Stimulated activated CD4-positive, alpha-beta T cell treated with anti-CD3 and anti-CD28 coated beads, TNF-alpha, amount 100 ng/mL, for 48 hours (primary cell): ENCODE measurements at regions not wholly inside any gene's neighbourhood (a gene's known extent, or its start where the extent isn't known, plus 50 kb on each side); places are given as distances from the start of the nearest gene placed in this dataset.

Experiments
- DNase-seq, 3 donors: peaks; one replicate each; pipeline ENCODE4 v3.0.0-alpha.2; 2020; ENCODE audit warnings: low read depth in 3 of 3

DNA sequence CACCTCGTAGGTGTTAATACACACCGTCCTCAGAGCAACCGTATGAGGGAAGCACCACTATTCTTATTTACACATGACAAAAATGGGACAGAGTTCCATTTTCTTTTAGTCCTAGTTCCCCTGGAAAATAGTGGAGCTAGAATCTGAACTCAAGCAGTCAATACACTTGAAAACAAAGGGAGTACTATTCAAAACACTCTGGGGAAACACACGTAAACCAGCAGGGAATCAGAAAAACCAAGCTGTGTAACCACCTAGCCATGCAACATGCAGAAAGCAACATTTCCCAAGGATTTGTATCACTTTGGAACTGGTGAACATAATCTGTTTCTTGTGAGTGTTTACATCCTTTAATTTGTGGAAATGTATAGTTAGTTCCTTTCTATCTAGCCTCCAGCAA is 208.2 kb downstream of the UBE2E3 start:
- DNase-seq: no peak

DNA sequence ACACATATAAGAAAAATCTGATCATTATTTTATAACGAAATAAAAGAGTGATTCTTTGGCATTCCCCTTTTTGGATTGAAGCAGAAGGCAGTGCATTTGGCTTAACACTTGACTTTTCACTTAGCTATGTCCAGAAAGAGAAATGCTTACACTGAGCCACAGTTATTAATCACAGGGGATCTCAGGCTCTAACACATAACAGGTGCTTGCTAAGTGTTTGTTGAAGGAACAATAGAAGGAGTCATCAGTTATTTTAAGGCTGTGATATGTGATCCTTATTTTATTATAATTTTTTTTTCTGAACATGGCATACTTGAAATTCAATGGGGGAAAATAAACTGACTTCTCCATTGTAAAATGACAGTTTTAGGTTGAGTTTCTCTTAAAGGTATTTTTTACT is 209.5 kb downstream of the UBE2E3 start:
- DNase-seq: no peak

DNA sequence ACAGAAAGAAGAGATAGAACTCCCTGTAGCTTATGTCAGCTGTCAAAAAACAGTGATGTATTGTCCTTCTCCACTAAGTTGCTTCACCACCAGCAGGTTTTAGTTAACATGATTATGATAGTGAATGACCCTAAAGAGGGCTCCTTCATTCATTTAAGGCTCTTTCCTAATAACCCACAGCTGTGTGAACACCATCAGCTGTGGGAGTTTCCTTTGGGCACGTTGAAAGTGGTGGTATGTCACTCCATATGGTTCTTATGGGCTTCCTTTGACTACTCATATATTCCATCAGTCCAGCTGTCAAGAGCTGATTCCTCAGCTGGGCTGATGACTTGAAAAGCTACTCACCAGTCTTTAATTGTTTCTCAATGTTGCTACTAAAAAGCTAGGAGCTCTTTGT is 210.3 kb downstream of the UBE2E3 start:
- DNase-seq: no peak

DNA sequence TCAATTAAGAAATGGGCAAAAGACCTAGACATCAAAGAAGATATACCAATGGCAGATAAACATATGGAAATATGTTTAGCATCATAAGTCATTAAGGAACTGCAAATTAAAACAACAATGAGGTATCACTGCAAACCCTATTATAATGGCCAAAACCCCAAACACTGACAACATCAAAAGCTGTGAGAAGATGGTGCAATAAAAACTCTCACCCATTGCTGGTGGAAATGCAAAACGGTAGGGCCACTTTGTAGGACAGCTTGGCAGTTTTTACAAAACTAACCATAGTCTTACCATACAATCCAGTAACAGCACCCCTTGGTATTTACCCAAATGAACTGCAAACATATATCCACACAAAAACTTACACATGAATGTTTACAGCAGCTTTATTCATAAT is 213.1 kb downstream of the UBE2E3 start:
- DNase-seq: no peak

DNA sequence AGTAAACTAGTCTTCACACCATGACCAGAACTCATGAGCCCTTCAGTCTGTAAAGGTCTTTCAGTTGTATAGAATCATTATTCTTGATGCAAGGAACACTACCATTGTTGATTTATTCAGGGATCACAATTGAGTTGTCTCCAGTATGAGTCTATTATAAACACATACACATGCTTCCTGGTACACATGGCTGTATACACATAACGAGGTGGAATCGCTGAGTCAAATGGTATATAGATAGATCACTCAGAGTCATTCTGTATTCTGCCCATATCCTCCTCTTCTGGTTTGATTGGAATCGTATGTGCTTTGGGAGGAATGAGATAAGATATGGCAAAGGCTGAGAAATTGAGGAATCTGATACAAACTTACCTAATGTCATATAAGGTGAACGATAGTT is 216.0 kb downstream of the UBE2E3 start:
- no peak for DNase-seq

DNA sequence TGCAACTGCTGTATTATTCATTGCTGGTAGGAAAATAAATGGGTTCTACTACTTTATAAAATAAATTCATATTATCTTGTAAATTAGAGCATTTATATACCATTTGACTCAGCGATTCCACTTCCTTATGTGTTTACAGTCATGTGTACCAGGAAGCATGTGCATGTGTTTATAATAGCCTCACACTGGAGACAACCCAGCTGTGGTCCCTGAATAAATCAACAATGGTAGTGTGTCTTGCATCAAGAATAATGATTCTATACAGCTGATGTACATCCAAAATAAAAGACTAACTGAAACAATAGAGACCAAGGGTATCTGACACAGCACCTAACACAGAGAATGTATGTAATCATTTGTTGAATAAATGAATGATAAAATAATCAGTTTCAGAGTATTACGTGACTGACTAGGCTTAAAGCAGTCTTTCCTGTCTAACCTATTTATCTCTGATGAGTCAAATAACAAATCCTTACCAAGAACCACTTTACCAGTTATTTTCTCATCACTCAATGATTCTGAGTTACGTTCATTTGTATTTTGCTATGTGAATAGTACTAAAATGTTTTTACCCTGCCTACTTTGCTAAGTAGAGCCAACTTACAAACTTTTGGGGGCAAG is 216.8 kb downstream of the UBE2E3 start:
- no peak for DNase-seq

DNA sequence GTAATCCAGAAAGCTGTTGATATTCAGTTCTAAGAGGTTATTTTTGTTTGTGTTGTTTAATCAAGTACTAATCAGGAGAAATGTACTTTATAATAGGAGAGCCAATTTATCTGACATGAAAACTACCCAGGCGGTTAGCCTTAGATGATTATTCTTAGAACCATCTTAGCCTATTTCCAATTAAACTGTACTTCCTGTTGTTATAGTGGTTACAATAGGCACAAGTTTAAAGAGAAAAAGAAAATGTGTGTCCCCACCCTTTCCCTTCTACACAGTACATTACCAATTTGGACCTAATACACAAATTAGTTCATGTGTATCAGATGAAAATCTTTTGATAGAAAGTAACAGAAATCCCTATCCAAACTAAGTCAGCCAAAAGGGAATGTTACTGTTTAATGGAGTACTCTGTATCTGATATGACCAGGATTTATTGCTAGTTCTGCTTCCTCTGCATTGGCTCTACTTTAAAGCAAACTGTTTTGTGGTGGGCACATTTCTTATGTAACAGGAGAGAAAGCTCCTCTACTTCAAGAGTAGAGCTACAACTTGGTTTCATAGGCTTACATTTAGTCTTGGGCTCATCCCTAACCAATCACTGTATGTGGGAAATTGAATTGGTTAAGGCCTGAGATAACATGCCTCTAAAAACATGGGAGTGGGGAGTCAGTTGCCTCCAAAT is 217.9 kb downstream of the UBE2E3 start:
- no peak for DNase-seq

DNA sequence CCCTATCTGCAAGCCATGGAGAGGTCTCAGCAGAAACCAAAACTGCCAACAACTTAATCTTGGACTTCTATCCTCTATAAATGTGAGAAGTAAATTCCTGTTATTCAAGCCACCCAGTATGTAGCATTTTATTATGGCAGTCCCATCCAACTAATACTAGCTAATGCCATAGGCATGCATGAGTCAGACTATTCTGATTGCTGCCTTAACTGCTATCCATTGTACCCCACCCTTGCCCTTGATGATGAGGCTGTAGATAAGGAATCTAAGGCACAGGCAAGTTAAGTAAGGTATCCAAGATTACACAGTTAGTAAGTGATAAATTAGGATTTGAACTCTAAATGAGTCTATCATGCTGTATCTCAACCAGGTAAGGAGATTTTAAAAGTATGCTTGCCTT is 223.0 kb downstream of the UBE2E3 start:
- DNase-seq: no peak

DNA sequence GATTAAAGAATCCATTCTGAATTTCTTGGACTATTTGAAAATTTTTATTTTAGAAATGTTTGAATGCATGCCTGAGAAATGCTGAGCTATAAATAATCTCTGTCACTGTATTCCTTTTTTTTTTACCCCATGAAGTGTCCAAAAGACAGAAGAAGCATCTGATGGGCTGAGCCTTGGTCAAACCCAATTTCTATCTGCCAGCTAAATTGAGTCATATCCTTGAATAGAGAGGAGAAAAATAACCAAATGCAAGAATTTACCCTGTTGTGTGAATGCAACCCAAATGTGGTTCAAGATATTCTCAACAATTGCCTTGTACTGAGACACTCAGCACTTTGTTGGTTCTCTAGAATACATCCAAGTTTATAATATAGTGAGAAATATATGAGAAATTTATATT is 223.5 kb downstream of the UBE2E3 start:
- DNase-seq: no peak

DNA sequence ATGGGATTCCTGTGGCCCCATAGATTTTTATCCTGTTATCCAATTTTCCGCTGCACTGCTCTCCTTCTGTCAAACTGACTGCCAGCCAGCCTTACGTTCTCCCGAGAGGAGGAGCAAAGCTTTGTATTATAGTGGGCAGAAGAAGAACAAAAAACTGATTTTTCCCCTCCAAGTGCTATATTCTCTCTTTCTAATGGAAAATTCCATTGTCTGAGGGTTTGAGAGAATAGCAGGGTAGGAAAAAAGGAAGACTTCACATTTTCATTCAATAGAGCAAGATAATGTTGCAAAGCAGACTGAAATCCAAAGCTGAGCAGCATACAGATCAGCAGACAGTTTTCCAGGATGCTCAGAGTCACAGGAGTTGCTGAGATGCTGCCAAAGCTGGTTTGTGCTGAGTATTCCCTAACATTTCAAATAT is 238.0 kb downstream of the UBE2E3 start:
- DNase-seq: no peak

DNA sequence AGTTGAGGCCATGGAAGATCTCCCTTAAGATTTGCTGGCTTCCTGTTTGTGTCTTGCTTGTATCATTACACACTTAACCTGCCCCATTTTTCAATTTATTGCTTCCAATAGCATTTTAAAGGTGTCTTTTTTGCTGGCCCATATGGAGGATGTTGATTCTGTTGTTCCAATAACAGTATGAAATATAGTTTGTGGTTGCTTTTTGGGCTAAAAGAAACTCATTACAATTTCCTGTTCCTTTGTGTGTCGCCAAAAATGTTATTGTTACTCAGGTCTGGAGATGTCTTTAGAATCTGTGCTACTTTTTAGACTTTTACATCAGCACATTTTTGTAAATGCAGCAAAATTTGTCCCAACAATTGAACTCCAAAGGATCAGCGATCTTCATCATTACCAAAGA is 234.0 kb upstream of the ITGA4 start:
- no peak for DNase-seq

DNA sequence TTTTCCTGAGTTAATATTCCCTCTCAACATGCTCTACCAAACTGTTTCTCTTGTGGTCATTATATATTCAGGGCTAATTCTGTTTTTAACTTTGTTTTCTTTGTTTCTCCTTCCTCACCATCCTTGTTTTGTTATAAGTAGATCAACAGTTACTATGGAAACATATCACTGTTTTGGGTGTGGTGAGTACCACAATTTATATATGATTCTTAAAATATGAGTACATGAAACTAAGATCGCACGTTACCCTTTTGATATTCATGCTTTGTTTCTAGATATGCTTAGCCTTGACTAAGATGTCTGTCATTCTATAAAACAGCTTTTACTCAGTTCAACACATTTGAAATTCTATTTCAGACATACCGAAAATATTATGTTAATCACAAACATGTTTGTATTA is 232.3 kb upstream of the ITGA4 start:
- no peak for DNase-seq

DNA sequence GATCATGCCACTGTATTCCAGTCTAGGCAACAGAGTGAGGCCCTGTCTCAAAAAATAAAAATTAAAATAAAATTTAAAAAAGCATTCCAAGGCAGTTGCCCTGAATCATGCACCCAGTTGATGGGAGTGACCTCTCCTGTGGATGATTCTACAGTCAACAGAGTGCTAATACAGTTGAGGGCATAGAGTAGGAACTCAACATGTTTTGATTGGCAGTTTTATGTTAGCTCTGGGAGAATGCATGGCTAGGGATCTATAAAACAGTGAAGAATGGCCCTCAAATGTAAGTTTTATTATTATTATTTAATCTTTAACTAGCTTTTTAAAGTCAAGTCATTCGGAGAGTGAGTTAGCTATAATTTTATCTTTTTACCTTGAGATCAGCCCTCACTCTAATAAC is 228.5 kb upstream of the ITGA4 start:
- DNase-seq: no peak

DNA sequence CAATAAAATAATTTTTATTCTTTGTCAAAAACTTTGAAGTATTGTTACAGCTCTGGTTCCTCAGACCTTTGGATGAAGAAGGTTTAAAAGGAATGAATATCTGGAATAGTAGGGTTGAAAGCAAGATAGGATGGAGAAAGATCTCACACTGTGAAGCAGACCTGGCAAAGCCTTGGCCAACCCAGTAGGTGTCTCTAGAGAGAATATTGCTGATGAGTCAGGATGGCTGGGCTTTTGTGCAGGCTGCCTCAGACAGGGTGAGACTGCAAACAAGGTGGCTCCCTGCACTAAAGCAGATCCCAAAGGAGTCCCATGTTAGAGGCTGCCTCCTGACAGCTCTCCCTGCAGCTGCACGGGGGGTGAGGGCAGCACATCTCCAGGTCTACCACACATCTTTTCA is 226.0 kb upstream of the ITGA4 start:
- no peak for DNase-seq

DNA sequence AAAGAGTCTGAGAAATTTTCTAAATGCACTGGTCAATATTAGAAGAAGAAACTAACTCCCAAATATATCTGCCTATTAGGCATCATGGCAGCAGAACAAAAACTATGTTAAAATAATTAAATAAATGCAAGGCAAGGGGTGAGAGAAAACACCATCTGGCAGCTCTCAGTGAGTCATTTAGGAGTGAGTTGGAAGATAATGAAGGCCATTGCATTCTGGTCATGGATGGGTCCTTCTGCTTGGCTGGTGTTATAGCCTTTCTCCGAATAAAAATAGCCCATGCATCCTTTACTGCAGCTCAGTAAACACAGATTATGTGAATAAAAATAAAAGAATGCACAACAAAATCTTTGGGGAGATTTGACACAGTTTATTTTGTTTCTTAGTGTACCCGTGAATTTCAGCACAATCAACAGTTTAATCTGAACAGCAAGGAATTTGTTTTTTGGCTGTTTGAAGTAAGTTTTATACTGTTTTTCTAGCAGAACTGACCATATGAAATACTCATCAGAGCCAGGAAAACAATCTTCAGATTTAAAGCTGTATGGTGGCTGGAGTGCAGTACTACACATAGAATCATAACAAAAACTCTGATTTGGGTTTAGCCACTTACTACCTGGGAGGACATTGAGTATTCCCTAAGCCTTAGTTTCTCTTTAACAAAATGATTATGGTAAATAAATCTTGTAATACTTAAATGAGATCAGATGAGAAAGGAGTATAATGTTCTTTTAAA is 225.1 kb upstream of the ITGA4 start:
- no peak for DNase-seq

DNA sequence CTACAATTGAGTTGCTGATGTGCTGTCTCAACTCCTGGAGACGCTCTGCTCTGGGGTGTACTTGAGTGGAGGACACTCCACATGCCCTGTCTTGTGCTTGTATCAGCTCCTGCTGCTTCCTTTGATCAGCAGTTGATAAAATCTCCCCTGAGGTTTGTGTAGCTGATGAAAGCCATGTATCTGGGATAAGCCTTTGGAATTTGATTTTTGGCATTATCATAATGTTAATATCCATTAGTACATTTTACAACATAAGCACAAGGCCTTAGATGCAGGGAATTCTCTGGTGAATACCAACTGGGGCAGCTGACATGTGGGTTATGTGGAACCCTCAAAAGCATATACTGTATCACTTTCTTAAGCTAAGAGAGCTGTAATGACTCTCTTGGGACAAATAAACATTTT is 222.7 kb upstream of the ITGA4 start:
- DNase-seq: no peak

DNA sequence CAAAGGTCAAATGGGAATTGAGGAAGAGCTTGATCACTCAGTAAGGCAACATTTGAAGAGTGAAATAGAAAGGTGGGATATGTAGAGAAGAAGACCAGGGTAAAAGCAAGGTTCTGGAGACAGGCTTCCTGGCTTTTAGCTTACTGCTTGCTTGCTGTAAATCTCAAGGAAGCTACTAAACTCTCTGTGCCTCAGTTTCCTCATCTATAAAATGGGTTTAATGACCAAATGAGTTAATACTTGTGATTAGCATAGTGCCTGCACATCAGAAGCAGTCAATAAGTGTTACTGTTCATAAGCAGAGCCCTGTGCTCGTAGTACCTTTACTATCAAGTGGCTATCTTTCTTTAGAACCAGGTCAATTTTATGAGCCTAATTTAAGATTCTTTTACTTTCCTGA is 222.2 kb upstream of the ITGA4 start:
- no peak for DNase-seq

DNA sequence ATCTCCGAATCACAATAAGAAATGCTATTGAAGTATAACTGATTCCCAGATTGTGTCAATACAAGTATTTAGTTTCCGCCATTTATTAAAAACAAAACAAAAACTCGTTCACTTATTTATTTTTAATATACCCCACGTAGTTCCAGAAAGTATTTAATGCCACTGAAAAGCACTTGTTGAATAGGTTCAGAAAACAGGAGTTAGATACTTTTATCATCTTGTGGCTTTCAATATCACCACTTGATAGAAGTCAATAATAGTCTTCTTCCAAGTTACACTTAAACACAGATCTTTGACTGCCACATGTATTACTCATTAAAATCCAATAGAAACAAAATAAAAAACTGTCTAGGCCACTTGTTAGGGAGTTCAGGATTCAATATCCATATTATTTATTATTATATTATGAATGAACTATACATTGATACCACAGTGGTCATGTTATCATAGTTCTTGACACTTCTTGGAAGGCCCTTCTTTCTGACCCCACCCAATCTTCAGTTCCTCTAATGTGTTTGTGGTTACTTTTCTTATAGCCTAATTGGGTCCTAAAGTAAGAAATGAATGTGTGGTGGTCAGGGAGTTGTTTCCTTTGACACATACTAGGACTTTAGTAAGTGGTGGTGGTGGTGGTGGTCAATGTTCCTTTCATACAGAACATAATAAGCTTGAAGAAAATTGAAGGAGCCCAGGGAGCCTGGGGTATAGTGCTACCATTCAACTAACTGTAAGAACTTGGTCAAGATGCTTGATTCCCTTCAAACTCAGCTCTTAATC is 221.3 kb upstream of the ITGA4 start:
- no peak for DNase-seq

DNA sequence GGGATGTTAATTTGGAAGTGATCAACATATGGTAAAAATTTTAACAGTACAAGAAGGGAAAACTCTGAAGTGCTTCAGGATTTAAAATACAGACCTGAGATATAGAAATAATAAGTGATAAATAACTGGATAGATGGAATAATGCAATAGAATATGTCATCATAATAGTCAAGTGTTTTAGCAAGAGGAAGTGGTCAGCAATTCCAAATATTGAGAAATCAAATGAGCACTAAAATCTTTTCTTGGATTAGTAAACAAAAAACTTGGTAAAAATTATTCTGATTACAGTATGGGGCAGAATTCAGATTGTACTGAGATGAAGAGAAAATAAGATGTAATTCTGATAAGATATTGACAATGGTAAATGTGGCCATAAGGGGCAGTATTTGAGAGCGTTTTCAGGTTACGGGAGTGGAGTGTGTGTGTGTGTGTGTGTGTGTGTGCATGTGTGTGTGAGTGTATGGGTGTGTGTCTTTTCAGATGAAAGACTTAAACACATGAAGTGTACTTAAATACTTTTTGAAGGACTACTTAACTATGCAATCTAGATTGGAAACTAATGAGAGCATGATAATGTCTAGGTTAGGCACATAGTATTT is 217.9 kb upstream of the ITGA4 start:
- DNase-seq: no peak

DNA sequence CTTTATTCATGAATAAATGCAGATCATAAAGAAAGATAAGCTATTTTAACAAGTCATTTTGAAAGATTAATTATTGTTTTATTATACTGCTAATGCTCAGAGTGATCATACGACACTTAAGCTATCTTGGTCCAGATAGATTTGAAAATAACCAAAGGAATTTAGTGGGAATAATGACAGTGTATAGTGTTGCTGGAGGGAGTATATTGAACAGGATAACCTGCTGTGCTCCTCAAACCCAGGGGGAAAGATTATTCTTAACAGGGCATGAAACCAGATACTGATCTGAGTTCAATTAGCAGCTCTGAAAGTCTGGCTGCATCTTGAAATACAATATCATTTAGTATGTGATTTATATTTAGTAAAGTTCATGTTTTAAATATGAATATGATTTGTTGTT is 216.3 kb upstream of the ITGA4 start:
- no peak for DNase-seq

DNA sequence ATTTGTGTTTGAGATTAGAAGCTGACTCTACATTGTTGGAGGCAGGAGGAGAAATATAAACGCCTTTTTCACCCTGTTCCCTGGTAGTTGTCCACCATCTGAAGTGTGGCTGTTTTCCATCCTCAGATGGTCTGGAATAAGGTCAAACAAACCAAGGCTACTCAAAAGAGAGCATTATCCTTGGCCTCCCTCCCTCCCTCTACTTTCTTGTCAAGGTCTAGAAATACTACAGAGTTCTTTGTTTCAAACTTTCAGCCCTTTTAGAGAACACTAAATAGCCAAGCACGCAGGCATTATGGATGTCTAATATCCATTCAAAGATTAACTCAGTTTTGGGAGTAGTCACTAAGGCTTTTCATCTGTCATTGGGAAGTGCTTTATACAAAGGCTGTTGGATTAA is 215.8 kb upstream of the ITGA4 start:
- DNase-seq: no peak

DNA sequence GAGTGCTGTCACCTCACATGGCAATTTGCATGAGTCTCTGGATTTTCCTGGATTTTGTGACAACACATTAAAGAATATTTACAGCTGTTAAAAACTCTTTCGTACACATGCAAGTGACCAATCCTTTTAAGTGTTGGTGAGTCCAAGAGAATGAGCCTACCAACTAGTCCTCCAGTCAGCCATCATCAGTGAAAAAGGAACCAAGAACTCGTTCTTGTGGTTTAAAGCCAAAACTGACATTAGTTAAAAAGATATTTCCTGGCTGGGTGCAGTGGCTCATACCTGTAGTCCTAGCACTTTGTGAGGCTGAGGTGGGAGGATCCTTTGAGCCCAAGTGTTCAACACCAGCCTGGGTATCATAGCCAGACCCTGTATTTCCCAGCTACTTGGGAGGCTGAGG is 215.4 kb upstream of the ITGA4 start:
- DNase-seq: no peak
